Stimulated activated CD4-positive, alpha-beta T cell treated with anti-CD3 and anti-CD28 coated beads, Interleukin-4, amount 100 ng/mL, for 48 hours (primary cell): ENCODE measurements at regions not wholly inside any gene's neighbourhood (a gene's known extent, or its start where the extent isn't known, plus 50 kb on each side); places are given as distances from the start of the nearest gene placed in this dataset.
"Not testable (repeated sequence)": the region's sequence is repeated elsewhere in the genome, so short reads cannot be mapped to it uniquely, and the experiment has no call there.

Source experiments
- DNase-seq, 2 donors: peaks; one replicate each; pipeline ENCODE4 v3.0.0-alpha.2; 2020; ENCODE audit warnings: low read depth in 2 of 2

- no peak for DNase-seq
Measured at GRCh38 chr4:159828687-159829086, 725.8 kb downstream of the RAPGEF2 start.

- DNase-seq, result no peak
Measured at GRCh38 chr4:159829184-159829583, 726.3 kb downstream of the RAPGEF2 start.

DNA sequence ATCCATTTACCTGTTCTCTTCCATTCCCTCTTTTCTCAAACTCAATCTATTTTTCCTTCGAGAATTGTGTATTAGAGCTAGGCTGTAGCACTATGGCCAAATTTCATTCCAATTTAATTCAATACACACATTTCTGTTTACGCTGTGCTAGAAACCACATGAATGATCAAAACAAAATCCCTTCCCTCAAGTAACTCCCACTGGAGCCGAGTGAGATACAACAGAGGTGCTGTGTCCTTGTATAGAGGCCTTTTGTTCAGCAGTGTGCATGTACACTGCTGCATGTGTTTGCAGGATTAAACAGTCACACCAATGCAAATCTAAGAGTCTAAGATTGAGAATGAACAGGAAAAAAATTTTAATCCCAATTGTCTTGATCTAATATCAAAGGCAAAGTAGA is 734.2 kb downstream of the RAPGEF2 start:
- no peak for DNase-seq

DNA sequence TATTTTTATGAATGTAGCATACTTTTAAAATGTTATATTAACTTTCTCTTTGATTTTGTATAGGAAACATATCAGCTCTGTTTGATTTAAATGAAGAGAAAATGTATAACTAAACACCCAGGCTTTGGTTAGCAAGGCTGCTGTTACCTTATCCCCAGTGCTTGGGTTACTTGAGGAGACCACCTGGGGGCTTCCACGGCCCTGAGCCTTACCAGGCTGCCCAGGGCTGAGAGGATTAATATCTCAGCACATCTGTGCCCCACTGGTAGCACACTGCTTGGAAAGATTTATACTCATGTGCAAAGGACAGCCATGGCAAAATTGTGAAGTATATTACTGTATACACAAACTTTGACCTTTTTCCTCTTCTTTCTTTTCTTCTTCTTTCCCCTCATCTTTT is 752.9 kb downstream of the RAPGEF2 start:
- DNase-seq, result no peak

DNA sequence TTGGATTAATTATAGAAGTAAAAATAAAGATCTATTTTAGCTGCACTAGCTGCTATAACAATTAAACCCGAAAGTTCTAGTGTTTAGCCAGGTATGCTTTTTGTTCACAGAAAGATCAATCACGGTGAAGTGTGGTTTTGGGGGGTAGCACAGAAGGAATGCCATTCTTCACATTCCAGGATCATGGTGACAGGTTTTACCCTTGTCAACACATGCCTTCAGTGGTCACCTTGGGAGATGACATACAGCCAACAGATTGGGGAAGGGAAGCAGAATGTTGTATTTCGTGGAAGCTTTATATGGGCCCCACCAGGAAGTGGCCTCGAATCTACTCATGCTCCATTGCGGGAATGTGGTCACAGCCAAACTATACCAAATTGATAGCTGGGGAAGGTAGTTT is 753.6 kb downstream of the RAPGEF2 start:
- DNase-seq, result no peak

- DNase-seq, result no peak
Measured at GRCh38 chr4:159859656-159860148, 756.8 kb downstream of the RAPGEF2 start.

DNA sequence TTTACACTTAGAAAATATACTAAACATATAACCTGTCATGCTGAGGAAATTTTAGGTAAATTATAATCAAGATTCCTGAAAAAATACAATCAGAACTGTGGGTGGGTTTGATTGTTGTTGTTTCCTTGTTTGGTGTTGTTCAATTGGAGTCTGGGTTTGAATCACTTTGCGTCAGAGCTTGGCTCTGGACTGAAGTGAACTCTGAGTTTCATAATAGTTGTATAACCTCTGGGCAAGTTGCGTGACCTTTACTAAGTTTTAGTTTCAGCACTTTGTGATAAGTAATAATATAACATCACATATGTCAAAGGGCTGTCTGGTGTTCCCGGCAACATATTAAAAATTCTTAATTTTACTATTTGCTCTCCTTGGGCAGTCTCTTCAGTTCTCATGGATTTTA is 758.1 kb downstream of the RAPGEF2 start:
- no peak for DNase-seq

- no peak for DNase-seq
Measured at GRCh38 chr4:159864337-159864736, 761.5 kb downstream of the RAPGEF2 start.

GRCh38 chr4:159867673-159868072 is 764.8 kb downstream of the RAPGEF2 start:
- no peak for DNase-seq

- DNase-seq, result not testable (repeated sequence)
Measured at GRCh38 chr4:159868936-159869335, 766.1 kb downstream of the RAPGEF2 start.

DNA sequence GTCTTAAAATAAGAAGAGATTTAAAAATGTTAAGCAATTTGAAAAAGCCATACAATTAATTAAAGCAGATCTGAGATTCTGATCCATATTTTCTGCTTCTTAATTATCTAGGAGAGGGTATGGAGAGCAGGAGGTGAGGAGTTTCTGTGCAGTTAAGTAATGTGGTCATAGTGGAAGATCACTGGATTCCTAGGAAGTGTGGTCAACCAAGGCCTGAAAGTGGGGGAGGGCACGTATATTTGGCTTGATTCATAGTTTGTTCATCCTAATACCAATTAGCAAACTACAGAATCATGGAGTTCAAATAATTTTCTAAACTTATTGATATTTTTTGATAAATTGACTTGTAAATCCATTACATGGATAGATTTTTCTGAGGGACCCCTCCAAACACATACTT is 768.3 kb downstream of the RAPGEF2 start:
- no peak for DNase-seq

- no peak for DNase-seq
Measured at GRCh38 chr4:159881158-159881557, 778.3 kb downstream of the RAPGEF2 start.

- DNase-seq, result no peak
Measured at GRCh38 chr4:159884989-159885388, 782.1 kb downstream of the RAPGEF2 start.

- no peak for DNase-seq
Measured at GRCh38 chr4:159899596-159899995, 796.7 kb downstream of the RAPGEF2 start.

GRCh38 chr4:159900562-159900961 is 797.7 kb downstream of the RAPGEF2 start:
- no peak for DNase-seq

GRCh38 chr4:159902648-159903047 is 799.8 kb downstream of the RAPGEF2 start:
- no peak for DNase-seq

DNA sequence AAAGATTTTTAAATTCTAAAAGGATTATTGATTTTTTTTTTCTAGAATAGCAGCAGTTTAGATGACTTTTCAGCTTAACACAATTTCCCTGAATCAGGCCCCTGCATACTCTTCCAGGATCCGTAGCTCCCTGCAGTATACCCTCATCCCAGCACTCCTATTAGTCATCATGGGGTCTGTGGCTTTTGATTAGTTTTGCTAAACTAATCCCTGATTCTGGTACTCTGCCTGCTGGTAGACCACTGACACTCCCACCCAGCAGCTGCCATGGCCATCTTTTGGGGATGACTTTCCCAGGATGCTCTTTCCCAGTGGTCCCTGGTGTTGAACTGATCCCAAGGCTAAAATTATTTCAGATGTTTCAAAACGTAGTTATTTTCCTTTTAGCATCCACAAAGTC is 802.0 kb downstream of the RAPGEF2 start:
- DNase-seq, result no peak

DNA sequence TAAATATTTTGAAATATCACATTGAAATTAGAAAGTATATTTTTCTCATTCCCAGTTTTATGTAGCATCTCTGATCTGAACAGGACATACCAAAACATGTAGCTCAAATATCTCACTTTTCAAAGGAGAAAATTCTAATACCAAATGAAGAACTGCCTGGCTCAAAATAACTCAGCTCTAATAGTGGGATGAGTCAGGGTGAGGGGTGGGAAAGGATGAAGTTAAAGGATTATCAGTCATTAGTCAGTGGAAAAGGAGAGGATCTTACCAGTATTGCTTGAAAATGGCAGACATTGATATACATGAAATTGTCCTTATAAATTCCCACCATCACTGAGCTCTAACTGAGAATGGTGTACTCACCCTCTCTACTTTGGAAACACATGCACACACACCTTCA is 803.2 kb downstream of the RAPGEF2 start:
- DNase-seq, result no peak

DNA sequence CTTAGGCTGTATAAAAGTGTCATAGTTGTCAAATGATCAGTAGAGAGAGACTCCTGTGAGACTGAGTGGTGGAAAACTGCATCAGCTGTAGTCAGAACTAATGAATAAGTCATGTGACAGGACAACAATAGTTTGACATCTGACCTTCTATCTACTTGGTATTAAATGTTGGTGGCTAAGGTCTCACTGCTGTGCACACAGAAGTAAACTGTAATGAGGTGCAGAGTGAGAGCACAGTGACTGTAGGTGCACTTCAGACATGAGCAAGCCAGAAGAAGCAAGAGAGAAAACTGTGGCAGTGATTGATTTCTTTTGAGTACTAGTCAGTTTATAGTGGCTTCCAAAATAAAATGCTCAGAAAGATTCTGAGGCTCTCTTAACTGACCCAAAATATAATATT is 803.6 kb downstream of the RAPGEF2 start:
- DNase-seq, result no peak

DNA sequence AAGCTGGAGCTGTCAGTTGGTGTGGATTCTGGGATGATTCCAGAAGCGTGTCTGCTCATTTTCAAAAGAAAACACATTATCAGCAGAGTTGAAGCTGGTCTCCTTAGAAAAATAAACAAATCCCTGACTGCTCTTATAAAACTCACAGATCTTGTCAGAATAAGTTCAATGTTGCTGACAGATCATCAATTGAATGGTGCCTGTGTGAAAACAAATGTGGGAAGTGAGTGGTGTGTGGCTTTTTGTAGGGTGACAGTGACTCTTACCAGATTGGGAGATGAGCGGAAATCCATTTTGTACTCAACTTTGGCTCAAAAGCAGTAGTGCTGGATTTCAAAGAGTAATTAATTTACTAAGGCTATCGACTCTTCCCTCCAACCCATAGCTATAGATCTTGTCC is 807.8 kb downstream of the RAPGEF2 start:
- DNase-seq, result no peak

DNA sequence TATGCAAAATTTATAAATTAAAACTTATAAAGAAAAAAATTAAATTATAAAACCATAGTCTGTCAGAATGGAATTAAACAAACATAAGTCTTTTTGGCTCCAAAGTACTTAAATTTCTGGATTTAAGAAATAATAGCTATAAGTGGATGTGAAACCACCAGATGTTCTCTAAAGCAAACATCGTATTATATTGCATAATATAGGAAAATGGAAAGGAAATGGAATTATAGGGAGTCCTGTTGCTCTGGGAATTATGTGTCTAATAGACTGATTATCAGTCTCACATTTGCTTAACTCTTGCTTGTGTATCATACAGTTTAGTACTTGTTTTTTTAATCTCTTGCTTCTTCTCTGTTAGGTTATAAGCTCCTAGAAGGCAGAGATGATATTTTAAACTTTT is 819.2 kb downstream of the RAPGEF2 start:
- no peak for DNase-seq

GRCh38 chr4:159925770-159926169 is 822.9 kb downstream of the RAPGEF2 start:
- no peak for DNase-seq

- no peak for DNase-seq
Measured at GRCh38 chr4:159926871-159927270, 824.0 kb downstream of the RAPGEF2 start.

DNA sequence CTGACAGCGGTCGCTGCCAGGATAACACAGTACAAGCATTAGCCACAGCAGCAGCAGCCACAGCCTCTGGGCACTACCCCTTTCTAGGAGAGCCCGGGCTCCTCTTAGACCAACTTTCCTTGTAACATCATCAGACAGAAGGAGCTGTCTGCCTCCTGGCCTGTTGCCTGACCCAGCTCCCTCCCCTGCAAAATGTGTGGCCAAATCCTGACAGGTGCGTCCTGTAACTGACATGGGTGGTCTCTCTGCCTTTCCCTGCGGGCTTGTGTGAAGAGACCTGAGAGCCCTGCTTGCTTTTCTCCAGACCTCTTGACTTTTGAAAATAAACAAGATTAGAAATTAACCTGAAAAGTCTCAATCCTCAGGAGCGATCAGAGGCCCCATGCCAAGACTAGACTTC is 824.9 kb downstream of the RAPGEF2 start:
- DNase-seq, result no peak

GRCh38 chr4:159934602-159935001 is 831.7 kb downstream of the RAPGEF2 start:
- not testable (repeated sequence) for DNase-seq
